ENCODE measurements at regions not wholly inside any gene's neighbourhood (a gene's known extent, or its start where the extent isn't known, plus 50 kb on each side); places are given as distances from the start of the nearest gene placed in this dataset.
"Not testable (repeated sequence)": the region's sequence is repeated elsewhere in the genome, so short reads cannot be mapped to it uniquely, and the experiment has no call there.

DNA sequence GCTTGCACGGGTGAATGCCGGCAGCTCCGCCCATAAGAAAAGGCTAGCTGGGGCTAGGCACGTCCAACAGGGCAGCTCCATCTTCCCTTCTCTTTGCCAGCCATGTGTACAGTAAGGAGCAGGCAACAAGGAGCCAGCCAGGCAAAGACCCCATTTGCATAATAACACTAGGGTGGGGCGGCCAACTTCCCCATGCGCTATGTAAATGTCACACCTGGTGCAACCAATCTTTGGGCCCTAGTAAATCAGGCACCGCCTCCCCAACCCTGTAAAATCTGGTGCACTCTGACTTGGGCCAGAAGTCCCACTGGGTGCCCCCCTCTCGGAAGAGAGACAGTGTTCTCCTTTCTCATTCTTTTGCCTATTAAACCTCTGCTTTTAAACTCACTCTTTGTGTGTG is 115.2 kb downstream of the NPIPA7 start:
- TF ChIP-seq, protein P1, sequence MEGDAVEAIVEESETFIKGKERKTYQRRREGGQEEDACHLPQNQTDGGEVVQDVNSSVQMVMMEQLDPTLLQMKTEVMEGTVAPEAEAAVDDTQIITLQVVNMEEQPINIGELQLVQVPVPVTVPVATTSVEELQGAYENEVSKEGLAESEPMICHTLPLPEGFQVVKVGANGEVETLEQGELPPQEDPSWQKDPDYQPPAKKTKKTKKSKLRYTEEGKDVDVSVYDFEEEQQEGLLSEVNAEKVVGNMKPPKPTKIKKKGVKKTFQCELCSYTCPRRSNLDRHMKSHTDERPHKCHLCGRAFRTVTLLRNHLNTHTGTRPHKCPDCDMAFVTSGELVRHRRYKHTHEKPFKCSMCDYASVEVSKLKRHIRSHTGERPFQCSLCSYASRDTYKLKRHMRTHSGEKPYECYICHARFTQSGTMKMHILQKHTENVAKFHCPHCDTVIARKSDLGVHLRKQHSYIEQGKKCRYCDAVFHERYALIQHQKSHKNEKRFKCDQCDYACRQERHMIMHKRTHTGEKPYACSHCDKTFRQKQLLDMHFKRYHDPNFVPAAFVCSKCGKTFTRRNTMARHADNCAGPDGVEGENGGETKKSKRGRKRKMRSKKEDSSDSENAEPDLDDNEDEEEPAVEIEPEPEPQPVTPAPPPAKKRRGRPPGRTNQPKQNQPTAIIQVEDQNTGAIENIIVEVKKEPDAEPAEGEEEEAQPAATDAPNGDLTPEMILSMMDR (IDR thresholded peaks at IDR 0.05): not testable (repeated sequence)
- not testable (repeated sequence) for TF ChIP-seq HDAC2 (IDR thresholded peaks at IDR 0.05); SREBF2 (IDR thresholded peaks at IDR 0.05); MAFK (IDR thresholded peaks at IDR 0.05; ENCODE audit: partially characterized antibody); MAZ (IDR thresholded peaks at IDR 0.05; ENCODE audit: borderline replicate concordance, low read depth, low read length); FOSL2 (IDR thresholded peaks at IDR 0.05); FOSL2 (CRISPR knock-in tag; IDR thresholded peaks at IDR 0.05); CHD2 (IDR thresholded peaks at IDR 0.05; ENCODE audit: low read length, partially characterized antibody); RFX5 (IDR thresholded peaks at IDR 0.05); ZC3H11A (IDR thresholded peaks at IDR 0.05); MYC (IDR thresholded peaks at IDR 0.05; ENCODE audit: borderline replicate concordance, low read length); EHF (CRISPR knock-in tag; IDR thresholded peaks at IDR 0.05); JUNB (IDR thresholded peaks at IDR 0.05); POLR2A (IDR thresholded peaks at IDR 0.05; ENCODE audit: low read length)
